ENCODE measurements at regions not wholly inside any gene's neighbourhood (a gene's known extent, or its start where the extent isn't known, plus 50 kb on each side); places are given as distances from the start of the nearest gene placed in this dataset.

GRCh38 chr22:48639021-48639795 is 1188.5 kb downstream of the BRD1 start:
- DNase-seq (ENCODE audit: insufficient read length, low spot score) (no peak), FAIRE-seq (no peak)
- no peak for TF ChIP-seq CTCF (IDR thresholded peaks at IDR 0.05; ENCODE audit: insufficient read depth, missing control alignments)

- FAIRE-seq = no peak
- DNase-seq (ENCODE audit: insufficient read length, low spot score) = no peak
- no peak for TF ChIP-seq CTCF (IDR thresholded peaks at IDR 0.05; ENCODE audit: insufficient read depth, missing control alignments)
Measured at GRCh38 chr22:48637231-48637630, 1190.4 kb downstream of the BRD1 start.

- FAIRE-seq = no peak
- no peak for TF ChIP-seq CTCF (IDR thresholded peaks at IDR 0.05; ENCODE audit: insufficient read depth, missing control alignments)
- DNase-seq (ENCODE audit: insufficient read length, low spot score) = no peak
Measured at GRCh38 chr22:48636746-48637145, 1190.9 kb downstream of the BRD1 start.

GRCh38 chr22:48635816-48636215 is 1191.9 kb downstream of the BRD1 start:
- FAIRE-seq (no peak), DNase-seq (ENCODE audit: insufficient read length, low spot score) (no peak)
- TF ChIP-seq CTCF (IDR thresholded peaks at IDR 0.05; ENCODE audit: insufficient read depth, missing control alignments) = no peak

- no peak for FAIRE-seq
- no peak for TF ChIP-seq CTCF (IDR thresholded peaks at IDR 0.05; ENCODE audit: insufficient read depth, missing control alignments)
- DNase-seq (ENCODE audit: insufficient read length, low spot score) = no peak
Measured at GRCh38 chr22:48635031-48635430, 1192.6 kb downstream of the BRD1 start.

- FAIRE-seq (no peak), DNase-seq (ENCODE audit: insufficient read length, low spot score) (no peak)
- no peak for TF ChIP-seq CTCF (IDR thresholded peaks at IDR 0.05; ENCODE audit: insufficient read depth, missing control alignments)
Measured at GRCh38 chr22:48633996-48634836, 1193.5 kb downstream of the BRD1 start.

Measured in D721Med (cell line).